GM23248 (cell line): ENCODE measurements at regions not wholly inside any gene's neighbourhood (a gene's known extent, or its start where the extent isn't known, plus 50 kb on each side); places are given as distances from the start of the nearest gene placed in this dataset.
A peak's percentile ranks its signal among the peaks of the same experiment; 100 is the strongest.

Experiments used
- DNase-seq: peaks from one replicate; pipeline ENCODE4 v3.0.0-alpha.2; 2015
- H2AFZ ChIP-seq: fragments of 200-600 bp; sonication (generic); 2 replicates; pipeline ENCODE4 v1.6.1; 2016; ENCODE audit warnings: antibody characterized with exemption
- H3F3A ChIP-seq: fragments of 200-600 bp; sonication (generic); 2 replicates; pipeline ENCODE4 v1.6.1; 2016; ENCODE audit warnings: mild to moderate bottlenecking, antibody characterized with exemption, mixed run types; ENCODE audit not compliant: insufficient read depth
- H3K27ac ChIP-seq: fragments of 200-600 bp; sonication (generic); 2 replicates; pipeline ENCODE4 v1.5.1; 2016; ENCODE audit warnings: mild to moderate bottlenecking
- H3K27me3 ChIP-seq: fragments of 200-600 bp; sonication (generic); replicated peaks from 2 replicates; pipeline ENCODE4 v1.6.1; 2016; ENCODE audit warnings: mild to moderate bottlenecking; ENCODE audit not compliant: insufficient read depth
- H3K36me3 ChIP-seq: fragments of 200-600 bp; sonication (generic); 2 replicates; pipeline ENCODE4 v1.6.1; 2016; ENCODE audit warnings: low read depth, mild to moderate bottlenecking
- H3K4me1 ChIP-seq: fragments of 200-600 bp; sonication (generic); 2 replicates; pipeline ENCODE4 v1.6.1; 2016; ENCODE audit warnings: mild to moderate bottlenecking; ENCODE audit not compliant: insufficient read depth
- H3K4me2 ChIP-seq: fragments of 200-600 bp; sonication (generic); one replicate; pipeline ENCODE4 v1.6.1; 2016; ENCODE audit warnings: mild to moderate bottlenecking; ENCODE audit not compliant: unreplicated experiment
- H3K4me3 ChIP-seq: fragments of 200-600 bp; sonication (generic); 2 replicates; pipeline ENCODE4 v1.5.1; 2016; ENCODE audit warnings: mild to moderate bottlenecking
- H3K79me2 ChIP-seq: fragments of 200-600 bp; sonication (generic); 2 replicates; pipeline ENCODE4 v1.6.1; 2016; ENCODE audit warnings: mild to moderate bottlenecking; ENCODE audit not compliant: insufficient read depth
- H3K9ac ChIP-seq: fragments of 200-600 bp; sonication (generic); 2 replicates; pipeline ENCODE4 v1.6.1; 2016; ENCODE audit warnings: mild to moderate bottlenecking
- H3K9me2 ChIP-seq: fragments of 200-600 bp; sonication (generic); 2 replicates; pipeline ENCODE4 v1.6.1; 2016; ENCODE audit warnings: mixed run types, mild to moderate bottlenecking, moderate library complexity; ENCODE audit not compliant: insufficient read depth
- H3K9me3 ChIP-seq: fragments of 200-600 bp; sonication (generic); one replicate; pipeline ENCODE4 v1.6.1; 2017; ENCODE audit warnings: low read depth
- H4K20me1 ChIP-seq: fragments of 200-600 bp; sonication (generic); 2 replicates; pipeline ENCODE4 v1.6.0; 2016; ENCODE audit not compliant: insufficient read depth
- EZH2 ChIP-seq: fragments of 200-600 bp; sonication (generic); IDR thresholded peaks from 2 replicates; pipeline ENCODE4 v1.6.1; 2018; ENCODE audit warnings: antibody characterized with exemption, mild to moderate bottlenecking; ENCODE audit not compliant: insufficient read depth, poor library complexity, severe bottlenecking
- EZH2phosphoT487 ChIP-seq: fragments of 200-600 bp; sonication (generic); IDR thresholded peaks from 2 replicates; pipeline ENCODE4 v1.6.1; 2018; ENCODE audit warnings: antibody characterized with exemption, moderate library complexity, mild to moderate bottlenecking, low read depth; ENCODE audit not compliant: insufficient read depth
- WGBS, 2 experiments: methylation state at CpG; one replicate each; pipeline ENCODE4 v1.1.6; 2015 to 2017; ENCODE audit warnings: low lambda C conversion rate in 2 of 2, low coverage in 1 of 2; ENCODE audit errors: missing lambda C conversion rate in 2 of 2; 5-methylcytosine and 5-hydroxymethylcytosine counted together
- in situ Hi-C: fragments of 300-500 bp; cut with MboI; formaldehyde crosslinking; loops from 2 replicates; pipeline ENCODE4 v1.15.0; 2020

- Histone ChIP-seq H3K9me2 (no peaks in the 10 kb centered on the region), H3K4me2 (no peak overlapping the region), H3K27me3 (no peaks in the 10 kb centered on the region), H4K20me1 (no peaks in the 10 kb centered on the region), H3K79me2 (no peaks in the 10 kb centered on the region), H3F3A (peaks cover 4% of the 10 kb centered on the region), H2AFZ (no peak overlapping the region), H3K9ac (no peak overlapping the region), H3K4me1 (peaks cover 32% of the 10 kb centered on the region), H3K9me3 (no peaks in the 10 kb centered on the region), H3K27ac (no peak overlapping the region), H3K36me3 (no peaks in the 10 kb centered on the region), H3K4me3 (no peak overlapping the region)
- in situ Hi-C loops: no loop called here
- no peak for TF ChIP-seq EZH2
- TF ChIP-seq EZH2phosphoT487: no peak
- WGBS, 2 experiments: 91 to 99% methylated on average over 5 of the region's 5 CpGs
- no peak for DNase-seq
Observed at GRCh38 chr6:169341706-169342105, 88.1 kb upstream of the THBS2 start.

GRCh38 chr6:169341065-169341464 lies 87.4 kb upstream of the THBS2 start:
- no peaks in the 10 kb centered on the region for H3K9me2 ChIP-seq
- no peak overlapping the region for H3K27ac ChIP-seq
- no peaks in the 10 kb centered on the region for H3K36me3 ChIP-seq
- peaks cover 4% of the 10 kb centered on the region for H3F3A ChIP-seq
- no peaks in the 10 kb centered on the region for H3K9me3 ChIP-seq
- WGBS, 2 experiments: 88% methylated on average over 7 of the region's 7 CpGs
- TF ChIP-seq EZH2phosphoT487 (no peak), EZH2 (no peak)
- H3K4me2 ChIP-seq: no peak overlapping the region
- H4K20me1 ChIP-seq: no peaks in the 10 kb centered on the region
- in situ Hi-C loops: no loop called here
- no peak for DNase-seq
- H3K27me3 ChIP-seq: no peaks in the 10 kb centered on the region
- H3K4me3 ChIP-seq: no peak overlapping the region
- H3K4me1 ChIP-seq: peaks cover 32% of the 10 kb centered on the region
- no peak overlapping the region for H3K9ac ChIP-seq
- H3K79me2 ChIP-seq: no peaks in the 10 kb centered on the region
- no peak overlapping the region for H2AFZ ChIP-seq

- peak; percentile 89 for DNase-seq
- Histone ChIP-seq H3K79me2 (no peaks in the 10 kb centered on the region), H3K4me2 (peak overlapping the region; percentile 45), H3K36me3 (no peaks in the 10 kb centered on the region), H3K9ac (no peak overlapping the region), H2AFZ (peak overlapping the region; percentile 77), H3K27ac (no peak overlapping the region), H3K4me3 (peak overlapping the region; percentile 37; the same call in 1 of the 2 replicates), H4K20me1 (no peaks in the 10 kb centered on the region), H3F3A (peaks cover 4% of the 10 kb centered on the region), H3K4me1 (peaks cover 32% of the 10 kb centered on the region), H3K27me3 (no peaks in the 10 kb centered on the region), H3K9me3 (no peaks in the 10 kb centered on the region), H3K9me2 (no peaks in the 10 kb centered on the region)
- 5 to 8% methylated on average over 20 of the region's 20 CpGs for WGBS, 2 experiments
- in situ Hi-C loops: no loop called here
- TF ChIP-seq EZH2phosphoT487 (no peak), EZH2 (no peak)
Observed at GRCh38 chr6:169340395-169340794, 86.7 kb upstream of the THBS2 start.

- Histone ChIP-seq H2AFZ (peak overlapping the region; percentile 77), H3K9ac (no peak overlapping the region), H3K4me3 (peak overlapping the region; percentile 37; the same call in 1 of the 2 replicates), H3K27ac (no peak overlapping the region), H3K9me2 (no peaks in the 10 kb centered on the region), H3K4me2 (peak overlapping the region; percentile 45), H3F3A (peaks cover 4% of the 10 kb centered on the region), H3K79me2 (no peaks in the 10 kb centered on the region), H3K9me3 (no peaks in the 10 kb centered on the region), H3K4me1 (peaks cover 26% of the 10 kb centered on the region), H3K36me3 (no peaks in the 10 kb centered on the region), H3K27me3 (no peaks in the 10 kb centered on the region), H4K20me1 (no peaks in the 10 kb centered on the region)
- in situ Hi-C loops: no loop called here
- TF ChIP-seq EZH2phosphoT487: no peak
- TF ChIP-seq EZH2: no peak
- no peak for DNase-seq
- 32 to 33% methylated on average over 12 of the region's 12 CpGs for WGBS, 2 experiments
Observed at GRCh38 chr6:169339731-169340309, 86.2 kb upstream of the THBS2 start.
